ENCODE measurements at regions not wholly inside any gene's neighbourhood (a gene's known extent, or its start where the extent isn't known, plus 50 kb on each side); places are given as distances from the start of the nearest gene placed in this dataset.

DNA sequence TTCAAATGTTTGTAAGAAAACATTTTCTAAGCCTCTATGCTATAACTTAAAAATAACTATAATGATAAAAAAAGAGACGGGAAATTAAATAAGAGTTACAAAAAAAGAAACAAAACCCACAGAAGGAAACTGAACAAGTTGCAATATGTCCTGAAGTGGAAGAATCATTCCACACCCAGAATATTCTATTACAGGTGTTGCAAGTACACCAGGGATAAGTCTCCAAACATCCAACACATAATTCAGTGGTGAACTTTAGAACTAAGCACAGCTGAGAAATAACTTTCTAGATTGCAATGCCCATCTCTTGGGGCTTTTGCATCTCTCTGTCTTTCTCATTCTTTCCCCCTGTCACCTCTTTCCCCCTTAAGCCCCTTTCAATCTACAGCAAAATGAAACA lies 325.2 kb downstream of the BRINP1 start:
- DNase-seq, result no peak

DNA sequence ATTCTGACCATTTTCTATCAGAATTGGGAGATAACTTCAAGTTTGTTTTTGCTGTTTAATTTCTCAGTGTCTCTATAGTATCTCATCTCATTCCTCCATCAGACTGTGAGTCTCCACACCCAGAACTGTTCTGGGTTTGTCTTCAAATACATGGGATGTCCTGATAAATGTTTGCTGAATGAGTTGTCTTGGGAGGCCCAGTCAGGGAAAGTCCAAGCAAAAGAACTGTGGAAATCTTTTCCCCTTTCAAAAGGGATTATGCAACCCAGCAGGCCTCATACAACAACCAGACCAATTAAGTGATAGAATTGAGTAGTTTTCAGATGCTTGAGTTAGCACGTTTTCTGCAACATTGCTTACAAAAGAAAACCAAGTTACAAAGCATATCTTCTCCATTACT lies 324.4 kb downstream of the BRINP1 start:
- peak; percentile 16 for DNase-seq

DNA sequence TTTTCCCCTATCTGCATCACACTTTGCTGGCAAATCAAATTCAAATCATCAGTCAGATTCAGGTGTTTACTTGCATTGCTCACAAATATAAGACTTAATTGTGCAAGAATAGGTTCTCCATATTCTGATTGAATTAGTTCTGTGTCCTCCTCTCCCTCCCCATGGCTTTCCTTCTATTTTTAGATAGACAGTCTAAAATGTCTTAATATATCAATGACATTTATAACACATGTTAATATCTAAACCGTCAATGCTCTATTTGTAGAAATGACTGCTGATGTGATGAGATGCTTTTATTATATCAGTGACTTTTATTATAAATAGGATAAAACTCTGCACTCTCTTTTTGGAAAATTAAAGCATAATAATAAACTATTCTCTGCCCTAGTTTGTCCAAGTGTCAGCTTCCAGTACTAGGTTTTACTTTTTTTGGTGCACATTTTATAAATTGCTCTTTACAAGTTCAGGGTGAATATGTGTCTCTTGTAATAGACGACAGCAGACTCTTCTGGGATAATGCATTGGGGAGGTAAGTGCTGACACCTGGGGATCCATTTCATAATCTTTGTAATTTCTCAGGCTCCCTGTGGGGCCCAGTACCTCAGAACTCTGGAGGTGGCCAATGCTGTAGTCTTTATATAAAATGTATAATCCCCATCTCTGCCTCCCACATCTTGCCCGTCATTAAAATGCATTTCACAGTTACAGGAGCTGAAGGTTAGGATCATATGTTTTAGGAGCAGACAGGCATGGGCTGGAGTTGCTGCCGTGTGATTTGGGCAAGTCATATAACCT lies 321.5 kb downstream of the BRINP1 start:
- no peak for DNase-seq

DNA sequence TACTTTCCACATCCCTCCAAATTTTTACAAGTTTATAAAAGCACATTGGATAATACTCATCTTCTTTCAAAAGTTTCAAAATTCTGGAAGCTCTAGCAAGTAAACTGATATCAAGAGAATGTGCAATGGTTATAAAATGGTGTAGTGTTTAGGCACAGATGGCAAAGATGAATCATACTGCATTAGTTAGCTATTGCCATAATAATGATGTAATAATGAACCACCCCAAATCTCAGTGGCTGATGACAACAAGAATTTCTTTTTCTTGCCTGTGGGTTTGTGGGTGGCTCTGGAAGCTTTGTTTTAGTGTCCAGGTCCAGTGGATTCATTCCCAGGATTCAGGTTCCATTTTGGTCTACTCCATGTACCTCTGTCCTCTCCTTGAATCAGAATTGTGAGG lies 319.0 kb downstream of the BRINP1 start:
- DNase-seq, result peak; percentile 12

DNA sequence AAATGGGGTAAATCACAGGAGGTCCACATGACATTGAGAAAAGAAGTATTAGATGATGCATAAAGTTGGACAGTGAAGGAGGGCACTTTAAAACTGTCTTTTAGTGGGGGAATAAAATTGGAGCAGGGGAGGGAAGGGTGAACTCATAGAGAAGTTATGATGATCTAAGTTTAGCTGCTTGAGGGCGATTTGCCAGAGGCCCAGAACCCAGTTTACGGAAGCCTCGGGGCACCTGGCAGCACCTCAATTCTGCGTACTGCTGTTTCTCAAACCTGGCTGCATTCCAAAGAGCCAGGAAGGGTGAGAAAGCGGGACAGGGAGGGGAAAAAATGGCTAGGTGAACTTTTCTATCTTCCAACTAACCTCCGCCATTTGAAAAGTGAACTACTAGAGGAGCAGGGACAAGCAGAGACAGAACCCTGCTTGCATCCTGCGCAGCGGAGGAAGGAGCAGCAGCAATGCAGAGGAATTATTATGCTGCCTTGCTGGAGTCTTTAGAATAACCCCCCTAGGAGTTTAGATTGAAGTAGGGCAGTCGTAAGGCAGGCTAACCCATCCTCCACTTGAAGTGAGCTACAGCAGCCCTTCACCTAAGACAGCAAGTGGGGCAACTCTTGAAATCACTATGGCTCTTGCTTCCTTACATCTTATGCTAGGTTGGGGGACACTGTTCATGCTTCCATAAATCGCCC lies 316.8 kb downstream of the BRINP1 start:
- DNase-seq, result no peak

DNA sequence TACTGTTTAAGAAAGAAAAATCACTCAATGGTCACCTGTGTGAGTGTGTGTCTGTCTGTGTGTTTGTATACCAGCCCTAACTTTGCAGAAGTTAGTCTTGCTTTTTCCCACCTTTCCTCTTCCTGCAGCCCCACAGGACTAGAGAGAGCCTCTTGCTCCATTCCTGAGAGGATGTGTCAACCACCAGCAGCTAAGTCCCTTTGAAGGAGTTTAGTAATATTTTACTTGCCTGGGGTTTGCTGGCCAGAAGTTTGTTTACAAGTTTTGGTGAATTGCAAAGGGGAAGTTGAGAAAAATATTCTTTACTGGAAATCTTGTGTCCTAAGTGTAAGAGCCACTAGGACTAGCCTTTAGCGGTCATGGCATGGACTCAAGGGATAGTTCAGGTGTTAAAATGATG lies 316.2 kb downstream of the BRINP1 start:
- peak; percentile 14 for DNase-seq

DNA sequence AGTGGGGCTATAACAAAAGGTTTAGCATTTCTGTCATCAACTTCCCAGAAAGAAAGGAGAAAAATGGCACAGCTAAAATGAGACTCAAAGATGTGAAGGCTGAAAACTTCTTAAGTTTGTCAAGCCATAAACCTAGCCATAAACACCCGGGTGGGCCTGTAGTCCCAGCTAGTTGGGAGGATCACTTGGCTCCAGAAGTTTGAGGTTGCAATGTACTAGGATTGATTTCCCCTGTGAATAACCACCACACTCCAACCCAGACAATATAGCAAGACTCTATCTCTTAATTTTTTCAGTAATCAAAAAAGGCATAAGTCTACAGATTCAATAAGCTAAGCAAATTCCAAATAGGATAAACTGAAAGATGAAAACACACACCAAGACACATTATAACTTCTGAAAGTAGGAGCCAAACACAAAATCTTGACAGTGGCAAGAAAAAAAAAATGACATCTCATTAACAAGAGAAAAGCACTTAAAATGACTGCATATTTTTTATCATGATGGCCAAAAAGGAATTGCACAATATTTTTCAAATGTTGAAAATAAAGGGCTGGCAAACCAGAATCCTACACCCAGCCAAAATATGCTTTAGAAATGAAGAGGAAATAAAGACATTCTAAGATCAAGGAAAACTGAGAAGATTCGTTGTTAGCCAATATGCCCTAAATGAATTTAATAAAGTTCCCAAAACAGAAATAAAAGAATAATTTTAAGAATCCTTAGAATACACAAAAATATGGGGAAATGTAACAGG lies 308.4 kb downstream of the BRINP1 start:
- no peak for DNase-seq

DNA sequence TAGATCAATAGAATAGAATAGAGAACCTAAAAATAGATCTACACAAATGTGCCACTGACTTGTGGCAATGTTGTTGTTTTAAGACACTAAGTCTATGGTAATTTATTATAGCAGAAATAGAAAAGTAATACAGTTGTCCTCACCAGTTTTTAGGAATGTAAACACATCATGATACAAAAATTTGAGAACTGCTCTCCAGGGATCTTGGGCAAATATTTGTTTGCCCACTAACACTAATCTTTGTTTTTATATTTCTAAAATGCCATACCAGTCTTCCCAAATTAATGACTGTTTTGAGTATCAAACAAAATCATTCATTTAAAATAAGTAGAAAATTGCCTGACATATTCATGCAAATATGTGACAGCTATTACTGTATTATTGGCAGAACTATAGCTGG lies 297.6 kb downstream of the BRINP1 start:
- no peak for DNase-seq

DNA sequence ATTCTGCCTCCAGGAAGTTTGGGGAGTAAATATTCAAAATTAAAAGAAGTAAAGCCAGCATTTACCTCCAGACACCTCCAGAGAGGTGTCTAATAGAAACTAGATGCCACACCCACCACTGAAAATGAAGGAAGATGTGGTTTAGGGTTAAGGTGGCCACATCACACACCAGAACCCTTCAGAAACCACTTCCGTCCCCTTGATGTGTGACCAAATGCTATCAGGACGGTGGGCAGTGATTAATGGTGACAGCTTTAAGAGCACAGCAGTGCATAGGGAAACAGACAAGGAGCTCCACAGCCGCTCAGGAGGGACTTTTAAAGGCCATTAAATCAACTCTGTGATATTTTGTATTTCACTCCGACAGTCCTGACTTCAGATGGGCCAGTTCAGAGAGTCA lies 295.2 kb downstream of the BRINP1 start:
- no peak for DNase-seq

DNA sequence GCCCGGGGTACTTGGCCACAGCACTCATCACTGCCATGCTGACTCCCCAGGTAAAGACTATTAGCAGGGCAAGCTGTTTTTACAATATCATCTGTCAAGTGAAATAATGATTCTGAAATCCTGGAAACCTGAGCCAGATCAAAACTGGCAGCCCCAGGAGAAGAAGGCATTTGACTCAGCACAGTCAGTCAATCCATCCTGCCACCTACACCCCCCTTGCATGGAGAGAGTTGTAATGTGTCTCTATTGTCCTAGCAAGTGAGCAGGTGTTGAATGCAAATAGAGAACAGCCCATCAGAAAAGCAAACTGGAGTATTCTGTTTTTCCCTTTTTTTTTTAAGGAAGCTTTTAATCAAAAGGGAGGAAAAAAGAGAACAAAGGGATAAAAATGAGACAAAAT lies 291.2 kb downstream of the BRINP1 start:
- DNase-seq, result no peak

DNA sequence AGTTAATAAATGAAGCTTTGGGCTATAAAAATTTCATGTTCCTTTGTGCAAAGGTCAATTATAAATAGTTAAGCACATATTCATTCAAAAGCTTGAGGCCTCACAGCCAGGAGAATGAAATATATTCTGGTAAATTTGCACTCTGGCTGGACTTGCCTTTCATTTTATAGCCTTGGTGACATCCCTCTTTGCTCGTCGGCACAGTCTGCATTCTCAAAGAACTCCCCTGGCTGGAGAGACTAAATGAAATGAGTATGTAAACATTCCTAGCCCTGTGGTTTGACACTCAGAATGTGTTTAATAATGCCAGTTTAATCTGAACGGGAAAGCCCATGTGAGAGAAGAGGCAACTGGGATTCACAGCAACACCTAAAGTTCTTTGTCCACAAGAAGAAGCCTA lies 285.6 kb downstream of the BRINP1 start:
- DNase-seq, result no peak

DNA sequence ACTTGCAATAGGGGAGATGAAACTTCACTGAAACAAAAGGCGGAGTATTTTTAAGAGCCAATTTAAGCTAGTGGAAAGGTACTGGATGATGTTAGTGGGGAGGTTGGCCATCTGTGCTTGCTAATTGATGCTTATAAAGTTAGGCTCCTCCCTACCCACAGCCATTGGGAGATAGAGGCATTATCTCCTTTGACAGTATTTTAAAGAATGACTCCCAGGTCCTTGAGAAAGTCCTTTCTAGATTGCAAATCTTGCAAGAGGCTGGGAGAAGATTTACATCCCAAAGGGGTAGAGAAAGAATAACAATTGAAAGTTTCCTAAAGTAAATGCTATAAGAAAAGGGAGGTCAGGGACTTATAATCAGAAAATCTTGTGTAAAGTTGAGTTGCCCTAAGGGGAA lies 282.6 kb downstream of the BRINP1 start:
- no peak for DNase-seq

DNA sequence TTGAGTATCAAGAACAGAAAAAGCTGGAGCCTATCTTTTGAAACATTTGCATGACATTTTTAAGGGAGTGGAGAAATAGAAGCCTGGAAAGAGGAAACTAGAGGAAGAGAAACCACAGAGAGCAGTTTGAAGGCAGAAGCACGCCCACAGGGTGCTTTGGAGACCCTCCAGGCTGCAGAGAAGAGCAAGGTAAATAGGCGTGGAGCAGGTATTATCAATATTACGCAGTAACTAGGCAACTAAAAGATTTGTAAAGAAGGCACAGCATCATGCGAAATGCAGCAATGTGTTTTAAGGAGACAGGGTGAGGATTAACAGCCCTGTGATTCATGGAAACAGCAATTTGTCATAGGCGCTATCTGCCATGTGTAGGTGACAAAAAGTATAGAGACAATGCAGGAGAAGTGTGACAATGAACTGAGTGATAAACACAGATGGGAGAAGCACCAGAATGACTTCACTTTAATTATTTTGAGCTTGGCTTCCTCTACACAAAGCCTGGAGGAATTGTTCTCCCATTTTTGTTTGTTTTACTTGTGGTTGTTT lies 281.2 kb downstream of the BRINP1 start:
- no peak for DNase-seq

DNA sequence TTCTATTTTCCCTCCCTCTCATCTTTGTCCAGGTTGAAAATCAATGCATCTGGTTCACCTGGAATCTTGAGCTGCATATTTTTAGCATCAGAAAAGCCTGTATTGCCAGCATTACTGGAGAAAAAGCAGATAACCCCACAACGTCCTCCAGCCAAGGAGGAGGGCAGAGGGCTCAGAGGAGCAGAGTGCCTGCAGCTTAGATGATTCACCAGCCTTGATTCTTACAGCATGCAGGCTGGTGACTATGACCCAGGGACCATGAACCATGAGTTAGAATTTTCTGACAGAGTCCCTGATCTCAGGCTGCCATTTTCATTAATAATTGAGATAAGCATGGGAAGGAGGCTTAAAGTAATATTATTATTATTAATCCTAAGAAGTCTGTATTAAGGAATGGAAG lies 278.2 kb downstream of the BRINP1 start:
- DNase-seq, result peak; percentile 6

DNA sequence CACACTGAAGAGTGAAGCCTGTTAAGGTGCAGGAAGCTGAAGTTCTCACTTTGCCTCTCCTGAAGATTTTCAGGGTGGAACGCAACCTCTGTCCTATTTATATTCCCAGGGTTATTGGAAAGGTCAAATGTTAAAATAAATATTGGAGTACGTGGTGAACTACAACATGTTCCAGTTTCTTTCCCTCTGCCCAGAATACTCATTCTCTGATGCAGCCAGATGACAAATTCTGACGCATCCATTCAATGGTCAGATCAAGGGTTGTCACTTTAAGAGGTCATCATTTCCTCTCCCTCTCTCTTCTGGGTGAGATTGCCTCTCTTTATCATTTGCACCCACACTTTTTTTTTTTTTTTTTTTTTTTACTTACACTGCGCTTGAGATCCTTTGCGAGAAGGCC lies 277.1 kb downstream of the BRINP1 start:
- DNase-seq, result peak; percentile 16

DNA sequence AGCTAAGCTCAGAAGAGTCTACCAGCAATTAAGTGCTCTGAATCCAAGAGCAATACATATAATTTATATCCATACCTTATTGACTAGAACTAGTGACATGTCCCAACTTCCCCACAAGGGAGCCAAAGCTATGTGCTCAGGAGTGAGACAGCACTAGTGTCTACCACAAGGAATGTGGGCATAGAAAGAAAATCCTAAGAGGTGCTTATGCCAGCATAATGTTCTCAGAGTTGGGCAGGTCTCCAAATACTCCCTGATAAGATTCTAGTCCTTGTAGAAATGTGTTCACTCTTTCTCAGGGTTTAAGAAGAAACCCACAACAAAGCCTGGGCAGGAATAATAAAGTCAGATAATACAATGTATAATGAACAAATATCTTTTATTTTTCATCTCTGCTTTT lies 275.1 kb downstream of the BRINP1 start:
- no peak for DNase-seq

DNA sequence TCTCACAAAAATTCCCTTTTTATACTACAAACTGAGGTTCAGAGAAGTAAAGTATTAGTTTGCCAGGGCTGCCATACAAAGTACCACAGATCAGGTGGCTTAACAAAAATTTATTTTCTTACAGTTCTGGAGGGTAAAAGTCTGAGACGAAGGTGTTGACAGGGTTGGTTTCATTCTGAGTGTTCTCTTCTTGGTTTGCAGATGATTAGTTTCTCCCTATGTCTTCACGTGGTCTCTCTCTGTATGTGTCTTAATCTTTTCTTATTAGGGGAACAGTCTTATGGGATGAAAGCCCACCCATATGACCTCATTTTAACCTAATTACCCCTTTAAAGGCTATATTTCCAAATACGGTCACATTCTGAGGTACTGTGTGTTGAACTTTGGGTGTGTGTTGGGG lies 274.2 kb downstream of the BRINP1 start:
- DNase-seq, result no peak

DNA sequence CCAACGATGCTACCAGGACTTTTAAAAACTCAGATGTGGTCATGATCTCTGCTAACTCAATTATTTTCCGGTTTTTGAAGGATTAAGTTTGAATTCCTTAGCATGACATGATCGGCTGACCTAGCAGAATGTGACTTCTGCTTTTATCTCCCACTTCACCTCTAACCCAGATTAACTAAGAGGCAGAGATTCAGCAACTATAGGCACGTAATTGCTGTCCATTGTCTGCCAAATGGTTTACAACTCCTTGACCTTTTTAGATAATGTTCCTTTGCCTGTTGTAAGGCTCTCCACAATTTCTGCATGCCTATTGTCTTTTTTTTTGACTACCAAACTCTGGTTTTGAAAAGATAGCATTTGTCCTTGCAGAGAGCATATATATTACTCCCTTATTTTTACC lies 268.2 kb downstream of the BRINP1 start:
- no peak for DNase-seq

DNA sequence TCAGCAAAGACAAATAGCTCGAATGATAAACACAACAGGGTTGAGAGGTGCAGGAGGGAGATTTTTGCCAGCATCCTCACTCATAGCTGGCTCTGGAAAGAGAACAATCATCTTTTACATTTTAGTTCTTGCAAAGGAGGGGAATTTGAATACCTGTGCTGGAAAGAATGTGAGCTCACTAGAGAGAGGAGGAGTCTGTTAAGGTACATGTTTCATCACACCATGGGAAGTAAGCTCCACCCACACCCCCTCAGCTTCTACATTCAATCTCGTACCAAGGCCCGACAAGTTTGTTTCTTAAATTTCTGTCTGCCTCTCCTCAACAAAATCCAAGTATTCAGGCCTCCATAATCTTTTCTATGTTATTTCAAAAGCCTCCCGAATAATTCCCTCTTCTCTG lies 254.6 kb downstream of the BRINP1 start:
- DNase-seq, result no peak

All from HCEC 1CT (cell line).